ENCODE measurements at regions not wholly inside any gene's neighbourhood (a gene's known extent, or its start where the extent isn't known, plus 50 kb on each side); places are given as distances from the start of the nearest gene placed in this dataset.

DNA sequence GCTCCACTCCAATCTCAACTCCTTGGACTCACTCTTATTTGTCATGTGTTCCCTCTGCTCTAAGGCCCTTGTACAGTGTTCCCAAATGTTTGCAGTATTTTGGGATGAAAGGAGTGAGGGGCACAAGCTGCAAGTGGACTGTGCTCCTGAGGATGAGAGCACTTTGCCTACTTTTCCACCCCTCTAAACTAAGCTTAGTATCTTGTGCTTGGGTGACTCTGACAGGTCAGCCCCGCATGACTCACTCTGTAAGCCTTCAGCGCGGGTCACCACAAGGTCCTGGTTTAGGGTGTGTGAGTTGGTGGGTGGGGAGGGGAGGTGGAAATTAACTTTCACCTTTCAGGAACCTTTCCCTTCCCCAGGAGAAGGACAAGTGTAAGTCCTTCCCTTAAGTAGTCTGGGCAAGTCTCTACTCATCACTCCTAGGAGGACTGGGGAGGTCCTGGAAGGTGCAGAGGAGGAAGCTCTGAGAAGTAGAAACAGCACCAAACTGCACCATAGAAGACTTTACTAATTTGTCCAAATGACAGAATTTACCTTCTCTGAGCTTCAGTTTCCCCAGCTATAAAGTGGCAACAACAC lies 68.8 kb upstream of the EPB41L1 start:
- 22 to 47% (median 42%) methylated on average over 2 to 3 of the region's 3 CpGs for WGBS, 4 donors
- Histone ChIP-seq H3K4me1 (replicated peaks in 1 of 2) (no peaks in the 10 kb centered on the region), H3K27ac (peak overlapping the region in 1 of 5 donors; percentile 35), H3K4me3 (no peak overlapping the region), H3K9me3 (replicated peaks in 1 of 3) (no peaks in the 10 kb centered on the region), H3K27me3 (no peaks in the 10 kb centered on the region), H3K36me3 (replicated peaks in 1 of 2) (no peaks in the 10 kb centered on the region)
- intact Hi-C loops (cut with DNase I), result no loop called here
- TF ChIP-seq POLR2A (IDR thresholded peaks at IDR 0.05), result no peak
- TF ChIP-seq, protein P1, sequence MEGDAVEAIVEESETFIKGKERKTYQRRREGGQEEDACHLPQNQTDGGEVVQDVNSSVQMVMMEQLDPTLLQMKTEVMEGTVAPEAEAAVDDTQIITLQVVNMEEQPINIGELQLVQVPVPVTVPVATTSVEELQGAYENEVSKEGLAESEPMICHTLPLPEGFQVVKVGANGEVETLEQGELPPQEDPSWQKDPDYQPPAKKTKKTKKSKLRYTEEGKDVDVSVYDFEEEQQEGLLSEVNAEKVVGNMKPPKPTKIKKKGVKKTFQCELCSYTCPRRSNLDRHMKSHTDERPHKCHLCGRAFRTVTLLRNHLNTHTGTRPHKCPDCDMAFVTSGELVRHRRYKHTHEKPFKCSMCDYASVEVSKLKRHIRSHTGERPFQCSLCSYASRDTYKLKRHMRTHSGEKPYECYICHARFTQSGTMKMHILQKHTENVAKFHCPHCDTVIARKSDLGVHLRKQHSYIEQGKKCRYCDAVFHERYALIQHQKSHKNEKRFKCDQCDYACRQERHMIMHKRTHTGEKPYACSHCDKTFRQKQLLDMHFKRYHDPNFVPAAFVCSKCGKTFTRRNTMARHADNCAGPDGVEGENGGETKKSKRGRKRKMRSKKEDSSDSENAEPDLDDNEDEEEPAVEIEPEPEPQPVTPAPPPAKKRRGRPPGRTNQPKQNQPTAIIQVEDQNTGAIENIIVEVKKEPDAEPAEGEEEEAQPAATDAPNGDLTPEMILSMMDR (IDR thresholded peaks at IDR 0.05), result no peak
- peak in 4 of 7 donors; percentile 47 to 68 (median 62) for DNase-seq

GRCh38 chr20:36086767-36087166 lies 67.8 kb upstream of the EPB41L1 start:
- whole genome bisulfite sequencing, 4 donors, result 49 to 62% (median 54%) methylated on average over 2 of the region's 2 CpGs
- Histone ChIP-seq H3K27ac (no peak overlapping the region), H3K9me3 (replicated peaks in 1 of 3) (no peaks in the 10 kb centered on the region), H3K36me3 (replicated peaks in 1 of 2) (no peaks in the 10 kb centered on the region), H3K4me1 (replicated peaks in 1 of 2) (peaks cover 0 to under 1% of the 10 kb centered on the region in 2 donors), H3K4me3 (no peak overlapping the region), H3K27me3 (no peaks in the 10 kb centered on the region)
- no peak for DNase-seq
- intact Hi-C loops (cut with DNase I), result no loop called here
- TF ChIP-seq POLR2A (IDR thresholded peaks at IDR 0.05), result no peak
- TF ChIP-seq, protein P1 (IDR thresholded peaks at IDR 0.05), result no peak

- H3K4me1 ChIP-seq (replicated peaks in 1 of 2), result peaks cover 10 to 12% of the 10 kb centered on the region in 2 donors
- no peak overlapping the region for H3K27ac ChIP-seq
- intact Hi-C loops (cut with DNase I), result no loop called here
- WGBS, 4 donors, result 84 to 94% (median 91%) methylated on average over 5 of the region's 5 CpGs
- H3K27me3 ChIP-seq, result no peaks in the 10 kb centered on the region
- no peak overlapping the region for H3K4me3 ChIP-seq
- H3K9me3 ChIP-seq (replicated peaks in 1 of 3), result no peaks in the 10 kb centered on the region
- H3K36me3 ChIP-seq (replicated peaks in 1 of 2), result no peaks in the 10 kb centered on the region
- DNase-seq, result no peak
- TF ChIP-seq, protein P1 (IDR thresholded peaks at IDR 0.05), result no peak
- TF ChIP-seq POLR2A (IDR thresholded peaks at IDR 0.05), result no peak
Observed at GRCh38 chr20:36090223-36090622, 64.3 kb upstream of the EPB41L1 start.

- no peak for TF ChIP-seq POLR2A (IDR thresholded peaks at IDR 0.05)
- TF ChIP-seq, protein P1 (IDR thresholded peaks at IDR 0.05), result no peak
- DNase-seq, result no peak
- Histone ChIP-seq H3K36me3 (replicated peaks in 1 of 2) (no peaks in the 10 kb centered on the region), H3K27ac (peak overlapping the region in 2 of 5 donors; percentile 13 to 43), H3K4me1 (replicated peaks in 1 of 2) (peaks cover 10 to 12% of the 10 kb centered on the region in 2 donors), H3K9me3 (replicated peaks in 1 of 3) (no peaks in the 10 kb centered on the region), H3K4me3 (peak overlapping the region in 2 of 4 donors; percentile 51 to 67), H3K27me3 (no peaks in the 10 kb centered on the region)
- intact Hi-C loops (cut with DNase I), result no loop called here
- WGBS, 4 donors, result 18 to 74% (median 26%) methylated on average over 6 to 40 of the region's 42 CpGs
Observed at GRCh38 chr20:36091561-36092397, 62.8 kb upstream of the EPB41L1 start.

Data from adrenal gland (tissue), 9 donors.